ENCODE measurements at regions not wholly inside any gene's neighbourhood (a gene's known extent, or its start where the extent isn't known, plus 50 kb on each side); places are given as distances from the start of the nearest gene placed in this dataset.
"Not testable (repeated sequence)": the region's sequence is repeated elsewhere in the genome, so short reads cannot be mapped to it uniquely, and the experiment has no call there.

GRCh38 chr4:181108237-181108636 lies 1135.0 kb upstream of the TENM3 start:
- DNase-seq = no peak

GRCh38 chr4:181119186-181119585 lies 1124.0 kb upstream of the TENM3 start:
- no peak for DNase-seq

- DNase-seq = no peak
These were observed 1121.5 kb upstream of the TENM3 start for GRCh38 chr4:181121733-181122132.

- no peak for DNase-seq
These were observed 1116.0 kb upstream of the TENM3 start for GRCh38 chr4:181127171-181127570.

GRCh38 chr4:181130317-181130716 lies 1112.9 kb upstream of the TENM3 start:
- DNase-seq = not testable (repeated sequence)

- DNase-seq = no peak
These were observed 1105.9 kb upstream of the TENM3 start for GRCh38 chr4:181137351-181137750.

GRCh38 chr4:181138116-181138515 lies 1105.1 kb upstream of the TENM3 start:
- DNase-seq = no peak

GRCh38 chr4:181140037-181140603 lies 1103.1 kb upstream of the TENM3 start:
- DNase-seq = no peak

- peak; percentile 43 for DNase-seq
These were observed 1099.8 kb upstream of the TENM3 start for GRCh38 chr4:181143250-181143854.

GRCh38 chr4:181146051-181146450 lies 1097.2 kb upstream of the TENM3 start:
- DNase-seq = no peak

GRCh38 chr4:181147416-181147951 lies 1095.7 kb upstream of the TENM3 start:
- DNase-seq = no peak

- DNase-seq = no peak
These were observed 1094.7 kb upstream of the TENM3 start for GRCh38 chr4:181148470-181148869.

- DNase-seq = no peak
These were observed 1093.0 kb upstream of the TENM3 start for GRCh38 chr4:181150191-181150590.

GRCh38 chr4:181151856-181152255 lies 1091.3 kb upstream of the TENM3 start:
- no peak for DNase-seq

- no peak for DNase-seq
These were observed 1085.6 kb upstream of the TENM3 start for GRCh38 chr4:181157647-181158046.

- no peak for DNase-seq
These were observed 1084.2 kb upstream of the TENM3 start for GRCh38 chr4:181158971-181159370.

GRCh38 chr4:181161669-181162068 lies 1081.5 kb upstream of the TENM3 start:
- no peak for DNase-seq

- DNase-seq = no peak
These were observed 1080.9 kb upstream of the TENM3 start for GRCh38 chr4:181162266-181162665.

- no peak for DNase-seq
These were observed 1080.5 kb upstream of the TENM3 start for GRCh38 chr4:181162676-181163075.

GRCh38 chr4:181166742-181167399 lies 1076.3 kb upstream of the TENM3 start:
- DNase-seq = no peak

- DNase-seq = no peak
These were observed 1075.0 kb upstream of the TENM3 start for GRCh38 chr4:181168011-181168805.

GRCh38 chr4:181173046-181173445 lies 1070.2 kb upstream of the TENM3 start:
- no peak for DNase-seq

GRCh38 chr4:181176306-181176705 lies 1066.9 kb upstream of the TENM3 start:
- no peak for DNase-seq

All from CD4-positive, alpha-beta T cell treated with Interferon gamma for 1 hour (primary cell).